ENCODE measurements at regions not wholly inside any gene's neighbourhood (a gene's known extent, or its start where the extent isn't known, plus 50 kb on each side); places are given as distances from the start of the nearest gene placed in this dataset.

DNA sequence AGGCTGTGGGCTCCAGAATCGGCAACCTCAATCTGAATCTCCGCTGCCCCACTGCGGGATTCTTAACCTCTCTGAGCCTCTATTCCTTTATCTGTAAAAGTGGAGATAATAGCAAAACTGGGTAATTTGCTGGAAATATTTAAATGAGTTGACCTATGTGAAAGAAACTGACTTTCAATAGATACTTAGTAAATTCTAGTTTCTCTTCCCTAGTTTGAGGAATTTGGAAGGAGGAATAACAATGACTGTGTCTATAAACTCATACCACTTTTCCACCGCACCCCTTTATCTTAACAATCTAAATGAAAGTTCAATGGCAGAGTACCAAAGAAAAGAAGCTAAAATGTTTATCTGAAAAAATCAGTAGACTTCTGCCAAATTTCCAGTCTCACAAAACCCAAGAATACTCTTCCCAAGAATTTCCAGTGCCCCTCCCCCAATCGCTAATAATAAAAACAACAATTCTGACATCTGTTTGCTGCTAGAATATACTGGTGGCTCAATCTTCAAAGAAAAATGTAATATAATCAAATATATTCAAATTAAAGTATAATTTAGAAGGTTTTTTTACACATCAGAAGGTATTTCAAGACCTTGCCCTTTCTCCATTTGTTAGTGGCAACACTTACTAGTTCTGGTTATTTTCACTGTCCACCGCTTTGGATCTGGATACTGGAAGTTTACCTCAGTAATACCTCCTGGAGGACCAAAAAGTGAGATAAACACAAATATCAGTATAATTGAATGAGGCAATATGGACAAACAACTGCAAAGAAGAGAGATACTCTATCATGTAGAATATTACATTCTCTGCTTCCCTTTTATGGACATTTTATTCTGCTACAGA lies 171.2 kb downstream of the LTN1 start:
- peak; percentile 25 for DNase-seq (ENCODE audit: extremely low read depth, low read depth)
- TF ChIP-seq, protein P1, sequence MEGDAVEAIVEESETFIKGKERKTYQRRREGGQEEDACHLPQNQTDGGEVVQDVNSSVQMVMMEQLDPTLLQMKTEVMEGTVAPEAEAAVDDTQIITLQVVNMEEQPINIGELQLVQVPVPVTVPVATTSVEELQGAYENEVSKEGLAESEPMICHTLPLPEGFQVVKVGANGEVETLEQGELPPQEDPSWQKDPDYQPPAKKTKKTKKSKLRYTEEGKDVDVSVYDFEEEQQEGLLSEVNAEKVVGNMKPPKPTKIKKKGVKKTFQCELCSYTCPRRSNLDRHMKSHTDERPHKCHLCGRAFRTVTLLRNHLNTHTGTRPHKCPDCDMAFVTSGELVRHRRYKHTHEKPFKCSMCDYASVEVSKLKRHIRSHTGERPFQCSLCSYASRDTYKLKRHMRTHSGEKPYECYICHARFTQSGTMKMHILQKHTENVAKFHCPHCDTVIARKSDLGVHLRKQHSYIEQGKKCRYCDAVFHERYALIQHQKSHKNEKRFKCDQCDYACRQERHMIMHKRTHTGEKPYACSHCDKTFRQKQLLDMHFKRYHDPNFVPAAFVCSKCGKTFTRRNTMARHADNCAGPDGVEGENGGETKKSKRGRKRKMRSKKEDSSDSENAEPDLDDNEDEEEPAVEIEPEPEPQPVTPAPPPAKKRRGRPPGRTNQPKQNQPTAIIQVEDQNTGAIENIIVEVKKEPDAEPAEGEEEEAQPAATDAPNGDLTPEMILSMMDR (IDR thresholded peaks at IDR 0.05; ENCODE audit: low read depth, low read length, missing control alignments) = no peak
- H3K4me3 ChIP-seq (replicated peaks; ENCODE audit: low read depth, low read length) = no peak overlapping the region

DNA sequence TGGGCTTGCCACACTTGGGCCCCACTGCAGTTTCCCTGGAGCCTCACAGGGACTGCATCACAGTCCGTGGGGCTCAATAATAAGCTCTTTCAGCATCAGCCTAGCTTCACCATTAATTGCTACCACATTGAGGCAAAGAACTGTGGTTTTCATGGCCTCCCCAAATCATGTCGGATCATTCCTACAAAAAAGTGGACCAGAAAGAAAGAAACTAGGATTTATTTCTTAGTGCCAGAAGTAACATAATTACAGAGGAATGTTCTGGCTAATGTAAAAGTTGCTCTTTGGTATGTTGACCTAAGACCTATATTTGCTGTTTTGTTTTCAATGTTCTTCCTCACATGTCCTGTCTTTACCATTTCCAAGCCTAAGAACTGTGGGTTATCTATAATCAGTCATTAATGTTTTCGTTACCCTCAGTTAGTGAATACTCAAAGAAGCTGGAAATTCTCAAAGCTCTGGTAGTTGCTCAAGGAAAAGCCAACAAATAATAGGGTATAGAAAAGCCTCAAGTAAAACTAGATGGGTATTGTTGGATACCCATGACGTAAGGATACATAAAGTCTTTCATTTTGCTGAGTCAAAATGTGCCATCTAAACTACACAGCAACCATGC lies 173.9 kb downstream of the LTN1 start:
- TF ChIP-seq, protein P1 (IDR thresholded peaks at IDR 0.05; ENCODE audit: low read depth, low read length, missing control alignments) = no peak
- no peak overlapping the region for H3K4me3 ChIP-seq (replicated peaks; ENCODE audit: low read depth, low read length)
- no peak for DNase-seq (ENCODE audit: extremely low read depth, low read depth)

DNA sequence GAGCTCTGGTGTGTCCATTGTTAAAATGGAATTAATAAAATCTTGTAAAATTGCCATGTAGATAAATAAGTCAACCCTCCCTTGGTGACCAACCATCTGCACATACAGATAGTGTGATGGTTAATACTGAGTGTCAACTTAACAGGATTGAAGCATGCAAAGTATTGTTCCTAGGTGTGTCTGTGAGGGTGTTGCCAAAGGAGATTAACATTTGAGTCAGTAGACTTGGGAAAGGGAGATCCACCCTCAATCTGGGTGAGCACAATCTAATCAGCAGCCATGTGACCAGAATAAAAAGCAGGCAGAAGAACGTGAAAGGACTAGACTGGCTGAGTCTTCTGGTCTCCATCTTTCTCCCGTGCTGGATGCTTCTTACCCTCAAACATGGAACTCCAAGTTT lies 174.8 kb downstream of the LTN1 start:
- no peak for DNase-seq (ENCODE audit: extremely low read depth, low read depth)
- H3K4me3 ChIP-seq (replicated peaks; ENCODE audit: low read depth, low read length) = no peak overlapping the region
- TF ChIP-seq, protein P1 (IDR thresholded peaks at IDR 0.05; ENCODE audit: low read depth, low read length, missing control alignments) = no peak

DNA sequence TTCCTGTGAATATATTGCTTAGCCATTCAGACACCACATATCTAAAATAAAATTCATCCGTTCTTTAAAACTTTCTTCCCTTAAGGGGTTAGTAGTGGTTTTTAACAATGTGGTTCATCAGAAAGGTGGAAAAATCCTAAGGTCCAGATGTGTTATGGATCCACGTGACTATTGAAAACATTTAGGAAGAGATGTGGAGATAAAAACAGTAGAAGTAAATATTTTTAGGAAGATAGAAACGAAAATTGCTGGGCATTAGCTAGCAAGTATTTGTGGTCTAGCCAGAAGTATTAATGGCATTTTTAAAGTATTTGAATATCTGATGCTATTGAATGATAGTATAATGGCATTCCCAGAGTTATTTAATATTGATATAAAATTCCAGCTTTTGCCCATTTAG lies 180.8 kb downstream of the LTN1 start:
- TF ChIP-seq, protein P1 (IDR thresholded peaks at IDR 0.05; ENCODE audit: low read depth, low read length, missing control alignments) = no peak
- no peak for DNase-seq (ENCODE audit: extremely low read depth, low read depth)
- H3K4me3 ChIP-seq (replicated peaks; ENCODE audit: low read depth, low read length) = no peak overlapping the region

DNA sequence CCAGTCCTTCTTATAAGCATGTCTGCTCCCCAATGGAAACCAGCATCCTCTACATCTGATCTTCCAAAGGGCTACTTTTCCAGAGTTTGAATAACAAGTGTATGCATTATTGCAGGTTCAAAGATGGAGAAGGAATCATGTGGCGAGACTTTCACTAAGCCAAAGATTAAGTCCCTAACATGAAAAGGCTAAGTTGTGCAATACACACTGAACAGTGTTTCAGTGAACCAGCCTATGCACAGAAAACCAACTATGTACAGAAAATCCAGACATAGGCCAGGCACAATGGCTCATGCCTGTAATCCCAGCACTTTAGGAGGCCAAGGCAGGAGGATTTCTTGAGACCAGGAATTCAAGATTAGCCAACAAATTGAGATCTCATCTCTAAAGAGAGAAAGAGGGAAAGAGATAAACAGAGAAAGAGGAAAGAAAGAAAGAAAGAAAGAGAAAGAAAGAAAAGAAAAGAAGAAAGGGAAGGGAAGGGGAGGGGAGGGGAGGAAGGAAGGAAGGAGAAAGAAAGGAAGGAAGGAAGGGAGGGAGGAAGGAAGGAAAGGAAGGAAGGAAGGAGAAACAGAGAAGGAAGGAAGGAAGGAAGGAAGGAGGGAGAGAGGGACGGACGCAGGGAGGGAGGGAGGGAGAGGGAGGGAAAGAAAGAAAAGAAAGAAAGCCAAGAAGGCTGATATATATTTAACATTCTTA lies 181.7 kb downstream of the LTN1 start:
- DNase-seq (ENCODE audit: extremely low read depth, low read depth) = no peak
- TF ChIP-seq, protein P1 (IDR thresholded peaks at IDR 0.05; ENCODE audit: low read depth, low read length, missing control alignments) = no peak
- H3K4me3 ChIP-seq (replicated peaks; ENCODE audit: low read depth, low read length) = no peak overlapping the region

DNA sequence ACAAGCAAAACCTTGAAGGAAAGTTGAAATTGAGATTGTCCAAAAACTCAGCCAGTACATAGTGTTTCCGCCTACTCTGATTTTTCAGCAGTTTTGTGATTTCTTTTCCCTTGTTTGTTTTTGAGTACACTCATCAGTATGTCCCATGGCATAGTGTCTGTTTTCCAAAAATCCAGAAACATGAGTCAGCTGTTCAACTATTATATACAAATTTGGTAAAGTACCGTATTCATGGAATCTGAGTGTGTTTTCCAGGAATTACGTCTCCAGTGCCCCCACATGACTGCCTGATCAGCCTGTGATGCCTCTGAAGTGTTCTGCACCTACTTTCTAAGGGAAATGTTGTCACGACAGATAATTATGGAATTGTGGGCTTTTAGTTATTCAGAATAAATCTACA lies 186.8 kb downstream of the LTN1 start:
- H3K4me3 ChIP-seq (replicated peaks; ENCODE audit: low read depth, low read length) = no peak overlapping the region
- TF ChIP-seq, protein P1 (IDR thresholded peaks at IDR 0.05; ENCODE audit: low read depth, low read length, missing control alignments) = no peak
- DNase-seq (ENCODE audit: extremely low read depth, low read depth) = peak; percentile 46

Data from HFF-Myc (cell line).